Thyroid gland (tissue), 4 donors: ENCODE measurements at regions not wholly inside any gene's neighbourhood (a gene's known extent, or its start where the extent isn't known, plus 50 kb on each side); places are given as distances from the start of the nearest gene placed in this dataset.

Experiments used
- DNase-seq, 2 donors: peaks; one replicate each; pipeline ENCODE4 v3.0.0-alpha.2; 2019
- H3K27ac ChIP-seq, 3 donors: fragments of 200-600 bp; sonication (generic); 1 replicate in 2 of 3; 2 replicates in 1 of 3; pipeline ENCODE4 v1.5.1; 2016 to 2019; ENCODE audit warnings: mild to moderate bottlenecking in 1 of 3, moderate library complexity in 1 of 3
- H3K27me3 ChIP-seq: fragments of 200-600 bp; sonication (generic); one replicate; pipeline ENCODE4 v1.5.1; 2019
- H3K36me3 ChIP-seq, 2 donors: fragments of 200-600 bp; sonication (generic); one replicate each; pipeline ENCODE4 v1.5.1; 2016 to 2019
- H3K4me1 ChIP-seq, 2 donors: fragments of 200-600 bp; sonication (generic); one replicate each; pipeline ENCODE4 v1.5.1; 2017 to 2019
- H3K4me3 ChIP-seq, 3 donors: fragments of 200-600 bp; sonication (generic); replicated peaks in 1 of 3; 1 replicate in 2 of 3; 2 replicates in 1 of 3; pipeline ENCODE4 v1.5.1; 2016; ENCODE audit warnings: mild to moderate bottlenecking in 1 of 3
- H3K9me3 ChIP-seq: fragments of 200-600 bp; sonication (generic); one replicate; pipeline ENCODE4 v1.5.1; 2017
- POLR2A ChIP-seq, 2 donors: fragments of 450-650 bp; IDR thresholded peaks; one replicate each; pipeline ENCODE4 v1.6.1; 2017; ENCODE audit warnings: antibody characterized with exemption in 2 of 2, mild to moderate bottlenecking in 2 of 2, moderate library complexity in 1 of 2
- WGBS, 2 donors: methylation state at CpG; one replicate each; pipeline ENCODE4 v1.1.5; 2017; 5-methylcytosine and 5-hydroxymethylcytosine counted together
- intact Hi-C: fragments of 100-400 bp; cut with DNase I; formaldehyde crosslinking; loops from one replicate; pipeline ENCODE4 v1.15.1; 2023
- TF ChIP-seq, protein P1 (sequence below), 6 experiments: fragments of 200-600 bp in 3 of 6; fragments of 450-650 bp in 3 of 6; sonication (generic) in 3 of 6; IDR thresholded peaks; one replicate each; pipeline ENCODE4 v1.5.1; 2016 to 2019; ENCODE audit warnings: antibody characterized with exemption in 6 of 6, mild to moderate bottlenecking in 2 of 6, inconsistent platforms in 1 of 6, moderate library complexity in 1 of 6

DNA sequence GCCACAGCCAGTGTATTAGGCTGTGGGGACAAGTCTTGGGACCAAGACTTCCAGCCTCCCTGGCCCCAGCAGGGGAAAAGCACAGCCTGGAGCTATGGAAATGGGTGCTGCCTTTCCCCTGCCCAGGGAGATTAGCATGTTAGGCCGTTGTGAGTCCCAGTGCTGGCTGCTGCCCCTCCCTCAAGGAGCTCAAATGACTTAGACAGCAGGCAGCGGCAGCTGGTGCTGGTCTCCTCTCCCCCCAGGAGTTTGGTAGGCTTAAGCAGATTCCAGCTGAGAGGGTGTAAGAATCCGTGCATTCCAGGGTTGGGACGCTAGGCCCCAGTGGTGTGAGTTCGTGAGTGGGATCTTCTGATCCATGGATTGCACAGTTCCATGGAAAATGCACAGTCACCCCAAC lies 301.5 kb upstream of the PHF14 start:
- no peaks in the 10 kb centered on the region for H3K36me3 ChIP-seq
- no peak for DNase-seq
- H3K4me1 ChIP-seq, result no peaks in the 10 kb centered on the region
- no peak for TF ChIP-seq POLR2A (IDR thresholded peaks at IDR 0.05)
- TF ChIP-seq, protein P1, sequence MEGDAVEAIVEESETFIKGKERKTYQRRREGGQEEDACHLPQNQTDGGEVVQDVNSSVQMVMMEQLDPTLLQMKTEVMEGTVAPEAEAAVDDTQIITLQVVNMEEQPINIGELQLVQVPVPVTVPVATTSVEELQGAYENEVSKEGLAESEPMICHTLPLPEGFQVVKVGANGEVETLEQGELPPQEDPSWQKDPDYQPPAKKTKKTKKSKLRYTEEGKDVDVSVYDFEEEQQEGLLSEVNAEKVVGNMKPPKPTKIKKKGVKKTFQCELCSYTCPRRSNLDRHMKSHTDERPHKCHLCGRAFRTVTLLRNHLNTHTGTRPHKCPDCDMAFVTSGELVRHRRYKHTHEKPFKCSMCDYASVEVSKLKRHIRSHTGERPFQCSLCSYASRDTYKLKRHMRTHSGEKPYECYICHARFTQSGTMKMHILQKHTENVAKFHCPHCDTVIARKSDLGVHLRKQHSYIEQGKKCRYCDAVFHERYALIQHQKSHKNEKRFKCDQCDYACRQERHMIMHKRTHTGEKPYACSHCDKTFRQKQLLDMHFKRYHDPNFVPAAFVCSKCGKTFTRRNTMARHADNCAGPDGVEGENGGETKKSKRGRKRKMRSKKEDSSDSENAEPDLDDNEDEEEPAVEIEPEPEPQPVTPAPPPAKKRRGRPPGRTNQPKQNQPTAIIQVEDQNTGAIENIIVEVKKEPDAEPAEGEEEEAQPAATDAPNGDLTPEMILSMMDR (IDR thresholded peaks at IDR 0.05), result no peak
- no peak overlapping the region for H3K27ac ChIP-seq
- H3K4me3 ChIP-seq, result no peak overlapping the region
- 71 to 86% methylated on average over 3 of the region's 5 CpGs for whole genome bisulfite sequencing, 2 donors
- intact Hi-C loops, result no loop called here
- no peaks in the 10 kb centered on the region for H3K9me3 ChIP-seq
- H3K27me3 ChIP-seq, result no peaks in the 10 kb centered on the region

DNA sequence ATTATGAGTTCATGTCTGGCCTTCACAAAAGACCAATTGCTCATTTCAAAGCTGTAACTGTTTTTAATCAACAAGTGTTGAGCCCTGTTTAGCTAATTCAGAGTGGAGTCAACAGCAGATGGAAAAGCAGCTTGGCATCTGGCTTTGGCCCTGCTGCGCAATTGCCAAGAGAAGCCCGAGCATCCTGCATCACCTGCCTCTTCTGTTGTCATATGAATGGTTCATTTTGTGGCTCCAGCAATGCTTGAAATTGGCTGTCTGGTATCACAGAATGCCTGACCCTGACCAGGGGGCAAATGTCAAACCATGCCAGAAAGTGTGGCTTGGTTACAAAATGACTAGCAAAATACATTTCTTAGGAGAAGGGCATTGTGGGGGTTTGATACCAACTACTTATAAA lies 296.5 kb upstream of the PHF14 start:
- H3K4me3 ChIP-seq, result no peak overlapping the region
- 85 to 96% methylated on average over 2 of the region's 2 CpGs for WGBS, 2 donors
- H3K27me3 ChIP-seq, result no peaks in the 10 kb centered on the region
- DNase-seq, result no peak
- intact Hi-C loops, result no loop called here
- no peaks in the 10 kb centered on the region for H3K4me1 ChIP-seq
- no peak for TF ChIP-seq POLR2A (IDR thresholded peaks at IDR 0.05)
- TF ChIP-seq, protein P1 (IDR thresholded peaks at IDR 0.05), result no peak
- no peaks in the 10 kb centered on the region for H3K9me3 ChIP-seq
- no peaks in the 10 kb centered on the region for H3K36me3 ChIP-seq
- no peak overlapping the region for H3K27ac ChIP-seq

DNA sequence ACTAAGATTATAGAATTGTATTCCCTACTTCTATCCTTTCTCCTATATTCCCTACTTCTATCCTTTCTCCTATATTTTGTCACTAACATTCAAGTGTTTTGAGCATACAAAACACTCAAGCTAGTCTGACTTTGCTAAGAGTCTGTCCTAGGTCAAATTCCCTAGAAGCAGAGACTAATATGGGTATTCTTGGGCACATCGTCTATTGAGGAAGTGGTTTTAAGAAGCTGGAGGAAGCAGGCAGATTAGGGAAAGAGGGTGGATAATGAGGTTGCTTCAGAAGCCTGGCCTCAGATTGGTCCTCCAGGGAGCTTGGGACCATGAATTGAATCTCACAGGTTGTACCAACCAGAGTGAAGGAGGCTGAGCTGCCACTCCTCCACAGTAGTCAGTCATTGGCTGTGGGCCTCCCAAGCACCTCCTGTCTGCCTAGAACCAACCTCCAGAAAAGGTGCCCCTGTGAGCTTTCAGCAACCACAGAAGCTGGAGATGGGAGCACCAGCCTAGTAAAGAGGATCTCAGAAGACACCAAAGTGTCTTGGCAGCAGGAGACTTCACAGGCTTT lies 295.9 kb upstream of the PHF14 start:
- Histone ChIP-seq H3K4me1 (no peaks in the 10 kb centered on the region), H3K4me3 (no peak overlapping the region), H3K9me3 (no peaks in the 10 kb centered on the region), H3K36me3 (no peaks in the 10 kb centered on the region), H3K27ac (no peak overlapping the region), H3K27me3 (no peaks in the 10 kb centered on the region)
- no peak for TF ChIP-seq POLR2A (IDR thresholded peaks at IDR 0.05)
- TF ChIP-seq, protein P1 (IDR thresholded peaks at IDR 0.05), result no peak
- no peak for DNase-seq
- intact Hi-C loops, result no loop called here
- 79 to 80% methylated on average over 1 of the region's 1 CpG for whole genome bisulfite sequencing, 2 donors

DNA sequence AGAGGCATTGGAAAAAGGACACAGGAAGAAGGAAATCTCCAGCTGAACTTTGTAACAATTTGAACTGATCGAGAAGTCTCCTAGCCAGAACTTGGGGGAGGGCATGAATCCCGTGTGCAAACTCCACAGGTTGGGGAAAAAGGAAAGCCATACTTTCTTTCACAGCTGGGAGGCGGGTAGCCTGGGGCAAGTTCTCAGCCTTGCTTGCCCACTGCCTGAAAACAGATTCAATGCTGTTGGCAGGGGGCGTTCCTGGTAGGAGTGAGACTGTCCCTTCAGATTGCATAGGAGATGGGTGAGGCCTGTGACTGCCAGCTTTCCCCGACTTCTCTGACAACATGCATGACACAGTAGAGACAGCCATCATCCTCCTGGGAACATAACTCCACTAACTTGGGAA lies 289.1 kb upstream of the PHF14 start:
- intact Hi-C loops, result no loop called here
- 83 to 97% methylated on average over 5 of the region's 5 CpGs for WGBS, 2 donors
- TF ChIP-seq, protein P1 (IDR thresholded peaks at IDR 0.05), result no peak
- no peak for TF ChIP-seq POLR2A (IDR thresholded peaks at IDR 0.05)
- Histone ChIP-seq H3K4me3 (no peak overlapping the region), H3K9me3 (no peaks in the 10 kb centered on the region), H3K27me3 (no peaks in the 10 kb centered on the region), H3K4me1 (no peaks in the 10 kb centered on the region), H3K27ac (no peak overlapping the region), H3K36me3 (no peaks in the 10 kb centered on the region)
- DNase-seq, result no peak

DNA sequence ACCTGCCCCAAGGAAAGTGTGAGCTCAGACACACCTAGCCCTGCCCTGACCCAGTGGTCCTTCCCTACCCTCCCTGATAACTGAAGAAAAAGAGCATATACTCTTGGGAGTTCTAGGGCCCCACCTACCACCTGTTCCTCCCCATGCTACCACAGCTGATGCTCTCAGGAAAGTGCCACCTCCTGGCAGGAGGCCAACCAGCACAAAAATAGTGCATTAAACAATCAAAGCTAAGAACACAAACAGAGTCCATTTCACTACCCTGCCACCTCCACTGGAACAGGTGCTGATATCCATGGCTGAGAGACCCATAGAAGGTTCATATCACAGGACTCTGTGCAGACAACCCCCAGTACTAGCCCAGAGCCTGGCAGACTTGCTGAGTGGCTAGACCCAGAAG lies 288.6 kb upstream of the PHF14 start:
- H3K27ac ChIP-seq, result no peak overlapping the region
- H3K9me3 ChIP-seq, result no peaks in the 10 kb centered on the region
- TF ChIP-seq POLR2A (IDR thresholded peaks at IDR 0.05), result no peak
- TF ChIP-seq, protein P1 (IDR thresholded peaks at IDR 0.05), result no peak
- intact Hi-C loops, result no loop called here
- no peak overlapping the region for H3K4me3 ChIP-seq
- no peaks in the 10 kb centered on the region for H3K27me3 ChIP-seq
- H3K36me3 ChIP-seq, result no peaks in the 10 kb centered on the region
- no peak for DNase-seq
- H3K4me1 ChIP-seq, result no peaks in the 10 kb centered on the region
